ENCODE measurements at regions not wholly inside any gene's neighbourhood (a gene's known extent, or its start where the extent isn't known, plus 50 kb on each side); places are given as distances from the start of the nearest gene placed in this dataset.
"Not testable (repeated sequence)": the region's sequence is repeated elsewhere in the genome, so short reads cannot be mapped to it uniquely, and the experiment has no call there.

DNA sequence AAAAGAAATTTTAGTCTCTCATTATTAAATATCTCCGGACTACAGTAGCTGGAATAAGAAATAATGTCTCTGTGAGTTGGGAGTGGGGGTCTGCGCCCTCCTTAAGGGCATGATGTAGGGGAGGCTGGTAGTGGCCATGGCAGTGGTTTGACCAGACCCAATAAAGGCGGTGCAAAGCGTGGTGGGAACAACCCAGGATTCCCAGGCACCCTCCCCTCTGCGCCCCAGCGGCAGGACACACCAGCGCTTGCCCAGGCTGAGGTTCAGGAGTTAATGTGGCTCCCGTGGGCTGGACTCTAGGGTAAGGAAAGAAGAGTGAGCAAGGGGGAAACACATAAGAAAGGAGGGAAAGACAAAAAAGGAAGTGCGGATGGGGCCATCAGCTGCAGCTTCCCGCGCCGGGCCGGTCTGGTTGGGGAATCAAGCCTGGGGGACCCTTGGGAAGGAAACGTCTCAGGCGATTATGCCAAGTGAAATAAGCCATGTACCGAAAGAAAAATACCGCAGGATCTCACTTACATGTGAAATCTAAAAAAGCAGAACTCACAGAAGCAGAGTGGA is 157.5 kb upstream of the SMIM31 start:
- Histone ChIP-seq H3K27ac (no peak overlapping the region), H3K4me3 (no peak overlapping the region), H3K36me3 (no peaks in the 10 kb centered on the region), H3K27me3 (no peaks in the 10 kb centered on the region), H3K9me3 (no peaks in the 10 kb centered on the region), H3K4me1 (no peaks in the 10 kb centered on the region)
- DNase-seq (no peak), ATAC-seq (no peak)
- intact Hi-C loops (cut with DNase I), result no loop called here
- TF ChIP-seq, protein P1, sequence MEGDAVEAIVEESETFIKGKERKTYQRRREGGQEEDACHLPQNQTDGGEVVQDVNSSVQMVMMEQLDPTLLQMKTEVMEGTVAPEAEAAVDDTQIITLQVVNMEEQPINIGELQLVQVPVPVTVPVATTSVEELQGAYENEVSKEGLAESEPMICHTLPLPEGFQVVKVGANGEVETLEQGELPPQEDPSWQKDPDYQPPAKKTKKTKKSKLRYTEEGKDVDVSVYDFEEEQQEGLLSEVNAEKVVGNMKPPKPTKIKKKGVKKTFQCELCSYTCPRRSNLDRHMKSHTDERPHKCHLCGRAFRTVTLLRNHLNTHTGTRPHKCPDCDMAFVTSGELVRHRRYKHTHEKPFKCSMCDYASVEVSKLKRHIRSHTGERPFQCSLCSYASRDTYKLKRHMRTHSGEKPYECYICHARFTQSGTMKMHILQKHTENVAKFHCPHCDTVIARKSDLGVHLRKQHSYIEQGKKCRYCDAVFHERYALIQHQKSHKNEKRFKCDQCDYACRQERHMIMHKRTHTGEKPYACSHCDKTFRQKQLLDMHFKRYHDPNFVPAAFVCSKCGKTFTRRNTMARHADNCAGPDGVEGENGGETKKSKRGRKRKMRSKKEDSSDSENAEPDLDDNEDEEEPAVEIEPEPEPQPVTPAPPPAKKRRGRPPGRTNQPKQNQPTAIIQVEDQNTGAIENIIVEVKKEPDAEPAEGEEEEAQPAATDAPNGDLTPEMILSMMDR (IDR thresholded peaks at IDR 0.05), result no peak

DNA sequence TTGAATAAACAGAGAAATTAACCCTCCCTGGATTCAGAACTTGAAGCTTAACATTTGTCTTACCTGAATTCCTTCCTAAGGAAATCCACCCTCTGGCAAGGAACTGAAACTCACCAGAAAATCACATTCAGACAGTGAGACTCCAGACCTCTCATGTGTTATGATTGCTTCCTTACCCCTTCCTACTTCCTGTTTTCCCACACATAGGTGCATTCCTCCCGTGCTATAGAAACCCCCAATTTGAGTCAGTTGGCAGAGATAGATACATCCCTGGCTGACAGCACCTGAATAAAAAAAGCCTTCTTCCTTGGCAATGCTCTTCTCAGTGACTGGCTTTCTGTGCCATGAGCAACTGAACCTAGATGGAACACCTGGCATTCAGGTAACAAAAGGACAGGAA is 157.0 kb upstream of the SMIM31 start:
- DNase-seq (no peak), ATAC-seq (no peak)
- H3K9me3 ChIP-seq, result no peaks in the 10 kb centered on the region
- no peaks in the 10 kb centered on the region for H3K36me3 ChIP-seq
- TF ChIP-seq, protein P1 (IDR thresholded peaks at IDR 0.05), result no peak
- H3K27ac ChIP-seq, result no peak overlapping the region
- intact Hi-C loops (cut with DNase I), result no loop called here
- no peaks in the 10 kb centered on the region for H3K4me1 ChIP-seq
- no peaks in the 10 kb centered on the region for H3K27me3 ChIP-seq
- H3K4me3 ChIP-seq, result no peak overlapping the region

- Histone ChIP-seq H3K27me3 (no peaks in the 10 kb centered on the region), H3K4me1 (no peaks in the 10 kb centered on the region), H3K9me3 (no peaks in the 10 kb centered on the region), H3K4me3 (no peak overlapping the region), H3K27ac (no peak overlapping the region), H3K36me3 (no peaks in the 10 kb centered on the region)
- no peak for DNase-seq
- intact Hi-C loops (cut with DNase I), result no loop called here
- TF ChIP-seq, protein P1 (IDR thresholded peaks at IDR 0.05), result no peak
- ATAC-seq, result no peak
Observed at GRCh38 chr4:164601653-164602052, 152.3 kb upstream of the SMIM31 start.

DNA sequence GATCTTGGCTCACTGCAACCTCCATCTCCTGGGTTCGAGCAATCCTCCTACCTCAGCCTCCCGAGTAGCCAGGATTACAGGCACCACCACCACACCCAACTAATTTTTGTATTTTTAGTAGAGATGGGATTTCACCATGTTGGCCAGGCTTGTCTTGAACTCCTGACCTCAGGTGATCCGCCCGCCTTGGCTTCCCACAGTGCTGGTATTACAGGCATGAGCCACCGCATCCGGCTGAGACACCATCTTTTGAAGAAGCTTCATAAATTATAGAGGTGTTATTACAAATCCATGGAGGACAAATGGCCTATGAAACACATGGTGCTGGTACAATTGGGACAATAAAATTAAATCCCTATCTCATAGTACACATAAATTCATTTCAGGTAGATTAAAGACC is 148.1 kb upstream of the SMIM31 start:
- intact Hi-C loops (cut with DNase I); H3K4me3 ChIP-seq; H3K4me1 ChIP-seq; H3K36me3 ChIP-seq; H3K27me3 ChIP-seq; H3K9me3 ChIP-seq; ATAC-seq; DNase-seq; H3K27ac ChIP-seq: not testable (repeated sequence)

- H3K4me1 ChIP-seq, result no peaks in the 10 kb centered on the region
- no peaks in the 10 kb centered on the region for H3K27me3 ChIP-seq
- TF ChIP-seq, protein P1 (IDR thresholded peaks at IDR 0.05), result no peak
- H3K4me3 ChIP-seq, result no peak overlapping the region
- intact Hi-C loops (cut with DNase I), result no loop called here
- H3K27ac ChIP-seq, result no peak overlapping the region
- ATAC-seq (no peak), DNase-seq (no peak)
- H3K36me3 ChIP-seq, result no peaks in the 10 kb centered on the region
- no peaks in the 10 kb centered on the region for H3K9me3 ChIP-seq
Observed at GRCh38 chr4:164606478-164606877, 147.5 kb upstream of the SMIM31 start.

DNA sequence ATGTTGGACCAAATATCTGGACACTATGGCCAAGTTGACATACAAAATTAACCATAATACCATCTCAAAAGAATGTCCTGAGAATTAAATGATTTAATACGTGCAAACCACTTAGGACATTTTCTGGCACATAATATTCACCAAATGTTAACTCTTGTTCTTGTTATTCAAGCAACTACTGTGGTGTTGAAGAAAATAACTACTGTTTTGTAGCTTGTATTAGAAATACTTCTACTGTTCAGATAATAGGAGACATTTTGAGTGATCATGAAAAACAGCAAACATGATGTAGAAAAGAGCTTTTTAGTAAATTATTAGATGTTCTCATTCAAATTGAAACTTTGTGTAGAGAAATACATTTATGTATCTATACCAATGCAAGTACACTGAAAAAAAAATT is 140.7 kb upstream of the SMIM31 start:
- ATAC-seq (no peak), DNase-seq (no peak)
- Histone ChIP-seq H3K36me3 (no peaks in the 10 kb centered on the region), H3K9me3 (no peaks in the 10 kb centered on the region), H3K27me3 (no peaks in the 10 kb centered on the region), H3K4me1 (no peaks in the 10 kb centered on the region), H3K27ac (no peak overlapping the region), H3K4me3 (no peak overlapping the region)
- intact Hi-C loops (cut with DNase I), result no loop called here
- TF ChIP-seq, protein P1 (IDR thresholded peaks at IDR 0.05), result no peak

Data from upper lobe of right lung (tissue), 1 donor.